ENCODE measurements at regions not wholly inside any gene's neighbourhood (a gene's known extent, or its start where the extent isn't known, plus 50 kb on each side); places are given as distances from the start of the nearest gene placed in this dataset.

DNA sequence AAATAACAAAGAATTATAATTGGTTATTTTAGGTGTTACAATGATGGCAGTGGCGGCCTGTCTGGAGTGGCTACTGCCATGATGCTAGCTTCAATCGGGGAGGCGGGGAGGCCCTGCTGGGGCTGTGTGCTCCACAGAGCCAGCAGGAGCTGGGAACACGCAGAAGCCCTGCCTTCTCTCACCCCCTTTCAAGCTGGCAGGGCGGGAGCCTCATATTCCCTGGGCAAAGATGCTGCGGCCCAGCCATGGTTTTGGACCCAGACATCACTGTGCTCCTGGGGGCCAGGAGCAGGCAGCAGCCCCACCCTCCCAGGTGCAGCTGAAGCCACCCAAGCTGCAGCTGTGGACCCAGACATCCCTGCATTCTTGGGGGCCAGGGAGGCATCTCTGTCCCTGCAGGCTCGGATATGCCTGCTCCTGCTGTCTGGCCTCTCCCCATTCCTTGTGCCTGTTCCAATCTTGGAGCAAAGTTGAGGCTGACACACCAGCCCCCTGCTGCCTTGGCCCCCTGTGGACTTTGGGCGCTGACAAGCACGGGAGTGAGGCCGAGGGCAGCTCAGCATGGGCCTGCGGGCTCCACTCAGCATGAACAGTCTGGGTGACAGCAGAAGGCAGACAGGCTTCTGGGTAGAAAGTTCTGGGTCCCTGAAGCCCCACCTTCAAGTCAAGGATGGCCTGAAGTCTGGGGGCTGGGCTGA lies 263.1 kb upstream of the HTR2A start:
- Histone ChIP-seq H3K79me2 (no peaks in the 10 kb centered on the region), H3K4me1 (ENCODE audit: insufficient read depth) (no peaks in the 10 kb centered on the region), H3K9me2 (replicated peaks; ENCODE audit: insufficient read depth) (no peaks in the 10 kb centered on the region), H3K36me3 (replicated peaks; ENCODE audit: insufficient read depth, low read depth) (no peaks in the 10 kb centered on the region), H3K27ac (no peak overlapping the region), H3K4me3 (no peak overlapping the region), H2AFZ (no peak overlapping the region), H3K4me2 (no peak overlapping the region), H3K9me3 (ENCODE audit: low read depth) (no peaks in the 10 kb centered on the region), H3K27me3 (no peaks in the 10 kb centered on the region), H4K20me1 (ENCODE audit: insufficient read depth, poor library complexity, severe bottlenecking) (no peaks in the 10 kb centered on the region)
- TF ChIP-seq EZH2 (IDR thresholded peaks at IDR 0.05; ENCODE audit: borderline replicate concordance) = no peak
- TF ChIP-seq, protein P1, sequence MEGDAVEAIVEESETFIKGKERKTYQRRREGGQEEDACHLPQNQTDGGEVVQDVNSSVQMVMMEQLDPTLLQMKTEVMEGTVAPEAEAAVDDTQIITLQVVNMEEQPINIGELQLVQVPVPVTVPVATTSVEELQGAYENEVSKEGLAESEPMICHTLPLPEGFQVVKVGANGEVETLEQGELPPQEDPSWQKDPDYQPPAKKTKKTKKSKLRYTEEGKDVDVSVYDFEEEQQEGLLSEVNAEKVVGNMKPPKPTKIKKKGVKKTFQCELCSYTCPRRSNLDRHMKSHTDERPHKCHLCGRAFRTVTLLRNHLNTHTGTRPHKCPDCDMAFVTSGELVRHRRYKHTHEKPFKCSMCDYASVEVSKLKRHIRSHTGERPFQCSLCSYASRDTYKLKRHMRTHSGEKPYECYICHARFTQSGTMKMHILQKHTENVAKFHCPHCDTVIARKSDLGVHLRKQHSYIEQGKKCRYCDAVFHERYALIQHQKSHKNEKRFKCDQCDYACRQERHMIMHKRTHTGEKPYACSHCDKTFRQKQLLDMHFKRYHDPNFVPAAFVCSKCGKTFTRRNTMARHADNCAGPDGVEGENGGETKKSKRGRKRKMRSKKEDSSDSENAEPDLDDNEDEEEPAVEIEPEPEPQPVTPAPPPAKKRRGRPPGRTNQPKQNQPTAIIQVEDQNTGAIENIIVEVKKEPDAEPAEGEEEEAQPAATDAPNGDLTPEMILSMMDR (IDR thresholded peaks at IDR 0.05; ENCODE audit: poor library complexity) = no peak
- WGBS (ENCODE audit: low lambda C conversion rate, missing lambda C conversion rate) = 92% methylated on average over 11 of the region's 11 CpGs
- DNase-seq (ENCODE audit: low spot score) = no peak

DNA sequence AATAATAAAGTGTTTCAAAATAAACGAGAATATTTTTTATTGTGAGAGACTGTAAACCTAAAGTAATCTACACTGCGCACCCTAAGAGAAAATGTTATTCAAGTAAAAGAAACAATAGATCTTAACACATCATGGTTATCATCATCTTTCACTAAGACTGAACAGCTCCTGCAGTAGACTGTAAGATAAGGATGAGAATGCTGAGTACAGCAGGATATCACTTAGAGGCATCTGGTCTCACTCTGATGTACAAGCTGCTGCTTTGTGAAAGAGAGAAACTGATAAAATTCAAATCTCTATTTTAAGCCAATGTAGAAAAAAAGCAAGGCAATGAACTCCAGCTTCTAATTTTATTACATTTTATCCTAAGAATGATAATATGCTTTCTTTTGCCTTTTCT lies 261.7 kb upstream of the HTR2A start:
- H3K4me3 ChIP-seq = no peak overlapping the region
- H3K4me2 ChIP-seq = no peak overlapping the region
- H3K4me1 ChIP-seq (ENCODE audit: insufficient read depth) = no peaks in the 10 kb centered on the region
- DNase-seq (ENCODE audit: low spot score) = no peak
- no peaks in the 10 kb centered on the region for H3K79me2 ChIP-seq
- no peak overlapping the region for H3K27ac ChIP-seq
- no peaks in the 10 kb centered on the region for H3K36me3 ChIP-seq (replicated peaks; ENCODE audit: insufficient read depth, low read depth)
- no peaks in the 10 kb centered on the region for H3K27me3 ChIP-seq
- no peaks in the 10 kb centered on the region for H3K9me2 ChIP-seq (replicated peaks; ENCODE audit: insufficient read depth)
- no peak overlapping the region for H2AFZ ChIP-seq
- TF ChIP-seq EZH2 (IDR thresholded peaks at IDR 0.05; ENCODE audit: borderline replicate concordance) (no peak), EZH2phosphoT487 (IDR thresholded peaks at IDR 0.05; ENCODE audit: low read depth, severe bottlenecking, unreplicated experiment) (no peak)
- TF ChIP-seq, protein P1 (IDR thresholded peaks at IDR 0.05; ENCODE audit: poor library complexity) = no peak
- H4K20me1 ChIP-seq (ENCODE audit: insufficient read depth, poor library complexity, severe bottlenecking) = no peaks in the 10 kb centered on the region
- no peaks in the 10 kb centered on the region for H3K9me3 ChIP-seq (ENCODE audit: low read depth)
- WGBS (ENCODE audit: low lambda C conversion rate, missing lambda C conversion rate) = 55% methylated on average over 2 of the region's 2 CpGs

- no peaks in the 10 kb centered on the region for H3K9me3 ChIP-seq (ENCODE audit: low read depth)
- no peaks in the 10 kb centered on the region for H3K36me3 ChIP-seq (replicated peaks; ENCODE audit: insufficient read depth, low read depth)
- no peak overlapping the region for H3K27ac ChIP-seq
- TF ChIP-seq EZH2phosphoT487 (IDR thresholded peaks at IDR 0.05; ENCODE audit: low read depth, severe bottlenecking, unreplicated experiment) (no peak), EZH2 (IDR thresholded peaks at IDR 0.05; ENCODE audit: borderline replicate concordance) (no peak)
- TF ChIP-seq, protein P1 (IDR thresholded peaks at IDR 0.05; ENCODE audit: poor library complexity) = no peak
- H2AFZ ChIP-seq = no peak overlapping the region
- 49% methylated on average over 3 of the region's 3 CpGs for WGBS (ENCODE audit: low lambda C conversion rate, missing lambda C conversion rate)
- H4K20me1 ChIP-seq (ENCODE audit: insufficient read depth, poor library complexity, severe bottlenecking) = no peaks in the 10 kb centered on the region
- no peak overlapping the region for H3K4me3 ChIP-seq
- no peak overlapping the region for H3K4me2 ChIP-seq
- no peaks in the 10 kb centered on the region for H3K27me3 ChIP-seq
- H3K79me2 ChIP-seq = no peaks in the 10 kb centered on the region
- H3K4me1 ChIP-seq (ENCODE audit: insufficient read depth) = no peaks in the 10 kb centered on the region
- DNase-seq (ENCODE audit: low spot score) = no peak
- no peaks in the 10 kb centered on the region for H3K9me2 ChIP-seq (replicated peaks; ENCODE audit: insufficient read depth)
These were observed 251.7 kb upstream of the HTR2A start for GRCh38 chr13:47148543-47148942.

DNA sequence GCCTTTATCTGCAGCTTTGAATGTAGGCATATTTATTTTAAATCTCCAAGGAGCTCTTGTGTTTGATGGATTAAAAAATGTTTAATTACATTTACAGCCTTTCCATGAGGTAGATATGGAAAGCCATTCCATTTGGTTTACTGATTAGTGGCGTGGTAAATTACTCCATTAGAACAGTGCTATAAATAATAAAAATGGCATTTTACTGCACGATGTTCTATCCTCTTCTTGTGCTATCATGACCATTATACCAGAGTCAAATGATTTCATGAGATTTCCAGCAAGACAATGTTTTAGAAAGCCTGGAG lies 250.9 kb upstream of the HTR2A start:
- no peak for DNase-seq (ENCODE audit: low spot score)
- Histone ChIP-seq H3K9me3 (ENCODE audit: low read depth) (no peaks in the 10 kb centered on the region), H2AFZ (no peak overlapping the region), H3K9me2 (replicated peaks; ENCODE audit: insufficient read depth) (no peaks in the 10 kb centered on the region), H3K4me1 (ENCODE audit: insufficient read depth) (no peaks in the 10 kb centered on the region), H4K20me1 (ENCODE audit: insufficient read depth, poor library complexity, severe bottlenecking) (no peaks in the 10 kb centered on the region), H3K4me3 (no peak overlapping the region), H3K79me2 (no peaks in the 10 kb centered on the region), H3K36me3 (replicated peaks; ENCODE audit: insufficient read depth, low read depth) (no peaks in the 10 kb centered on the region), H3K27ac (no peak overlapping the region), H3K4me2 (no peak overlapping the region), H3K27me3 (no peaks in the 10 kb centered on the region)
- 72% methylated on average over 2 of the region's 2 CpGs for WGBS (ENCODE audit: low lambda C conversion rate, missing lambda C conversion rate)
- no peak for TF ChIP-seq EZH2phosphoT487 (IDR thresholded peaks at IDR 0.05; ENCODE audit: low read depth, severe bottlenecking, unreplicated experiment)
- no peak for TF ChIP-seq EZH2 (IDR thresholded peaks at IDR 0.05; ENCODE audit: borderline replicate concordance)
- TF ChIP-seq, protein P1 (IDR thresholded peaks at IDR 0.05; ENCODE audit: poor library complexity) = no peak

All from hepatocyte (in vitro differentiated cells).